CD14-positive monocyte (primary cell): ENCODE measurements at regions not wholly inside any gene's neighbourhood (a gene's known extent, or its start where the extent isn't known, plus 50 kb on each side); places are given as distances from the start of the nearest gene placed in this dataset.

Source experiments
- DNase-seq, 3 donors: peaks; one replicate each; pipeline ENCODE4 v3.0.0-alpha.2; 2011 to 2022
- H2AFZ ChIP-seq: 2 replicates; pipeline ENCODE4 v1.6.0; 2012; ENCODE audit warnings: mild to moderate bottlenecking, low read depth, low read length, inconsistent platforms; ENCODE audit not compliant: insufficient read depth, poor library complexity, severe bottlenecking
- H3K27ac ChIP-seq, 2 donors: 1 replicate in 1 of 2; 2 replicates in 1 of 2; pipeline ENCODE4 v1.5.1; 2012 to 2013; ENCODE audit warnings: low read length in 2 of 2, control low read depth in 1 of 2, inconsistent platforms in 1 of 2, low read depth in 1 of 2, mild to moderate bottlenecking in 1 of 2
- H3K27me3 ChIP-seq, 2 donors: one replicate each; pipeline versions ENCODE4 v1.6.0 to v1.6.1; 2011 to 2013; ENCODE audit warnings: low read length in 2 of 2; ENCODE audit not compliant: control insufficient read depth in 2 of 2, insufficient read depth in 2 of 2
- H3K36me3 ChIP-seq, 2 donors: replicated peaks in 1 of 2; 1 replicate in 1 of 2; 2 replicates in 1 of 2; pipeline versions ENCODE4 v1.5.1 to v1.6.1; 2012 to 2013; ENCODE audit warnings: low read length in 2 of 2, control low read depth in 1 of 2, inconsistent platforms in 1 of 2, mild to moderate bottlenecking in 1 of 2; ENCODE audit not compliant: insufficient read depth in 2 of 2, control insufficient read depth in 1 of 2
- H3K4me1 ChIP-seq, 2 donors: 1 replicate in 1 of 2; 2 replicates in 1 of 2; pipeline versions ENCODE4 v1.5.1 to v1.6.1; 2012 to 2013; ENCODE audit warnings: low read length in 2 of 2, control low read depth in 1 of 2, inconsistent platforms in 1 of 2, mild to moderate bottlenecking in 1 of 2, moderate library complexity in 1 of 2; ENCODE audit not compliant: insufficient read depth in 2 of 2, control insufficient read depth in 1 of 2
- H3K4me2 ChIP-seq: replicated peaks from 2 replicates; pipeline ENCODE3; 2012; ENCODE audit warnings: low read length, moderate library complexity, mild to moderate bottlenecking; ENCODE audit not compliant: poor library complexity, severe bottlenecking; ENCODE audit errors: extremely low read depth
- H3K4me3 ChIP-seq, 3 experiments: fragments of 200-600 bp in 1 of 3; sonication (generic) in 1 of 3; replicated peaks in 1 of 3; 1 replicate in 2 of 3; 2 replicates in 1 of 3; pipeline ENCODE4 v1.5.1; 2011 to 2013; ENCODE audit warnings: low read length in 3 of 3, mild to moderate bottlenecking in 3 of 3, control low read depth in 2 of 3, low read depth in 2 of 3, inconsistent platforms in 1 of 3, moderate library complexity in 1 of 3
- H3K79me2 ChIP-seq: 2 replicates; pipeline ENCODE4 v1.6.0; 2012; ENCODE audit warnings: mild to moderate bottlenecking, control low read depth, inconsistent platforms, low read length, moderate library complexity; ENCODE audit not compliant: insufficient read depth
- H3K9ac ChIP-seq: 2 replicates; pipeline ENCODE4 v1.6.0; 2017; ENCODE audit warnings: low read length, mild to moderate bottlenecking; ENCODE audit not compliant: insufficient read depth, poor library complexity, severe bottlenecking
- H3K9me3 ChIP-seq, 2 donors: replicated peaks in 1 of 2; 1 replicate in 1 of 2; 2 replicates in 1 of 2; pipeline versions ENCODE4 v1.5.1 to v1.6.1; 2012 to 2013; ENCODE audit warnings: low read length in 2 of 2, control low read depth in 1 of 2; ENCODE audit not compliant: control insufficient read depth in 1 of 2, insufficient read depth in 1 of 2
- H4K20me1 ChIP-seq: 2 replicates; pipeline ENCODE4 v1.6.0; 2012; ENCODE audit warnings: mild to moderate bottlenecking, low read length, control low read depth, moderate library complexity; ENCODE audit not compliant: insufficient read depth
- H3K27ac Mint-ChIP-seq, 7 donors: one replicate each; pipeline ENCODE4 v1.8.0; 2020; ENCODE audit warnings: mild to moderate bottlenecking in 7 of 7, mixed read lengths in 7 of 7, moderate library complexity in 6 of 7, inconsistent platforms in 2 of 7
- H3K27me3 Mint-ChIP-seq, 3 donors: one replicate each; pipeline ENCODE4 v1.8.0; 2021 to 2022; ENCODE audit warnings: low read depth in 3 of 3, mild to moderate bottlenecking in 3 of 3, mixed read lengths in 3 of 3, moderate library complexity in 3 of 3, inconsistent platforms in 1 of 3
- H3K36me3 Mint-ChIP-seq, 2 donors: one replicate each; pipeline ENCODE4 v1.8.0; 2020; ENCODE audit warnings: mixed read lengths in 2 of 2, inconsistent platforms in 1 of 2, mild to moderate bottlenecking in 1 of 2
- H3K4me1 Mint-ChIP-seq: one replicate; pipeline ENCODE4 v1.8.0; 2020; ENCODE audit warnings: mild to moderate bottlenecking, mixed read lengths
- H3K4me3 Mint-ChIP-seq, 2 donors: one replicate each; pipeline ENCODE4 v1.8.0; 2020; ENCODE audit warnings: mild to moderate bottlenecking in 2 of 2, mixed read lengths in 2 of 2, moderate library complexity in 1 of 2
- H3K9me3 Mint-ChIP-seq, 7 donors: one replicate each; pipeline ENCODE4 v1.8.0; 2020 to 2022; ENCODE audit warnings: mixed read lengths in 7 of 7, mild to moderate bottlenecking in 6 of 7, moderate library complexity in 6 of 7, inconsistent platforms in 2 of 7
- WGBS: methylation state at CpG from one replicate; pipeline ENCODE4 v1.1.5; 2013; ENCODE audit warnings: missing lambda C conversion rate; ENCODE audit not compliant: insufficient coverage; 5-methylcytosine and 5-hydroxymethylcytosine counted together
- intact Hi-C, 2 donors: fragments of 100-400 bp; cut with micrococcal nuclease; formaldehyde crosslinking; loops; one replicate each; pipeline versions ENCODE4 v1.15.0 to v1.15.1; 2023
- TF ChIP-seq, protein P1 (sequence below): fragments of 200-600 bp; IDR thresholded peaks from one replicate; pipeline ENCODE4 v1.8.0; 2022; ENCODE audit warnings: antibody characterized with exemption, mild to moderate bottlenecking

DNA sequence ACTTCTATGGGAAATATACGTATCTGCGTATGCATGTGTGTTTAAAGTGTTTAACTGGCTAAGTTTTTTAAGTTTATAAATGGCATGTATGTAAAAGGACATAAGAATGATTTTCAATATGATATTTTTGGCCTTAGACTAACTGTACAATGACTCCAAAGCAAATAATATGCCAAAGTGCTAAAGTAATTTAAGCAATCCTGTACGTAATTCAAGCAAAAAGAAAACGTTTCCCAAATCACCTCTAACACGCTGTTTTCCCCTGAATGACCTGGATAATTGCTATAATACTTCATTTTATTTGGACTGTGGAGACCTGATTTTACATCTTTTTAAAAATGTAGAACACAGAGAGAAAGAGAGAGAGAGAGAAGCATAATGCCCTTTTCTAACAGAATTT lies 183.0 kb upstream of the HAND2 start:
- Histone ChIP-seq H3K9ac (no peak overlapping the region), H4K20me1 (no peaks in the 10 kb centered on the region), H3K27me3 (no peaks in the 10 kb centered on the region), H3K4me3 (no peak overlapping the region), H3K4me2 (no peak overlapping the region), H3K4me1 (no peaks in the 10 kb centered on the region), H3K9me3 (peaks cover 0 to 15% of the 10 kb centered on the region in 2 donors), H2AFZ (no peak overlapping the region), H3K79me2 (no peaks in the 10 kb centered on the region), H3K27ac (no peak overlapping the region), H3K36me3 (no peaks in the 10 kb centered on the region)
- intact Hi-C loops: no loop called here
- H3K4me3 Mint-ChIP-seq: no peak overlapping the region
- H3K27me3 Mint-ChIP-seq: peaks cover 0 to 3% (median 2%) of the 10 kb centered on the region in 3 donors
- H3K36me3 Mint-ChIP-seq: no peaks in the 10 kb centered on the region
- TF ChIP-seq, protein P1, sequence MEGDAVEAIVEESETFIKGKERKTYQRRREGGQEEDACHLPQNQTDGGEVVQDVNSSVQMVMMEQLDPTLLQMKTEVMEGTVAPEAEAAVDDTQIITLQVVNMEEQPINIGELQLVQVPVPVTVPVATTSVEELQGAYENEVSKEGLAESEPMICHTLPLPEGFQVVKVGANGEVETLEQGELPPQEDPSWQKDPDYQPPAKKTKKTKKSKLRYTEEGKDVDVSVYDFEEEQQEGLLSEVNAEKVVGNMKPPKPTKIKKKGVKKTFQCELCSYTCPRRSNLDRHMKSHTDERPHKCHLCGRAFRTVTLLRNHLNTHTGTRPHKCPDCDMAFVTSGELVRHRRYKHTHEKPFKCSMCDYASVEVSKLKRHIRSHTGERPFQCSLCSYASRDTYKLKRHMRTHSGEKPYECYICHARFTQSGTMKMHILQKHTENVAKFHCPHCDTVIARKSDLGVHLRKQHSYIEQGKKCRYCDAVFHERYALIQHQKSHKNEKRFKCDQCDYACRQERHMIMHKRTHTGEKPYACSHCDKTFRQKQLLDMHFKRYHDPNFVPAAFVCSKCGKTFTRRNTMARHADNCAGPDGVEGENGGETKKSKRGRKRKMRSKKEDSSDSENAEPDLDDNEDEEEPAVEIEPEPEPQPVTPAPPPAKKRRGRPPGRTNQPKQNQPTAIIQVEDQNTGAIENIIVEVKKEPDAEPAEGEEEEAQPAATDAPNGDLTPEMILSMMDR: no peak
- H3K4me1 Mint-ChIP-seq: no peaks in the 10 kb centered on the region
- peaks cover 4 to 20% (median 7%) of the 10 kb centered on the region in 7 donors for H3K9me3 Mint-ChIP-seq
- H3K27ac Mint-ChIP-seq: no peak overlapping the region
- DNase-seq: no peak
- no CpG with 5 or more reads among the region's 5 CpGs for WGBS

DNA sequence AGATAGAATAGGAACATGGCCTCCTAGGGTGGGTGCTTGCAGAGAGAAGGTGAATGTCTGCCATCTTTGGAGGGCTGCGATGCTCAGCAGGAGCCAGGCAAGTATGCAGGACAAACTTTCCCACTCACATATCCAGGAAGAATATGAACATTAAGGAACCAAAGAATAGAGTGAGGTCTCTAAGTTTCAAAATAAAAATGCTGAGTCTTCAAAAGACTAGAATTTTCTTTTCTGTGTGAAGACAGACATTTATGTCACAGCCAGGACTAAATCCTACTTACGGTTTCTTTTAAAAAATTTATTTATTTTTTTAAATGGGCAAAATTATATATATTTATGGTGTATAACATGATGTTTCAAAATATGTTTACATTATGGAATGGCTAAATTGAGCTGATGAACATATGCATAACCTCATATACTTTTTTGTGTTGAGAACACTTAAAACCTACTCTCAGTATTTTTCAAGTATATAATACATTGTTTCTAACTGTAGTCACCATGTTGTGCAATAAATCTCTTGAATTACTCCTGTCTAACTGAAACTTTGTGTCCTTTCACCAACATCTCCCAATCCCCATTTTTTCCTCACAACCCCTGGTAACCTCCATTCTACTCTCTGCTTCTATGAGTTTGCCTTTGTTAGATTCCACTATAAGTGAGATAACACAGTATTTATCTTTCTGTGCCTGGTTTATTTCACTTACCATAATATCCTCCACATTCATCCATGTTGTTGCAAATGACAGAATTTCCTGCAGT lies 177.8 kb upstream of the HAND2 start:
- Mint-ChIP-seq H3K4me3 (no peak overlapping the region), H3K4me1 (no peaks in the 10 kb centered on the region), H3K36me3 (no peaks in the 10 kb centered on the region), H3K9me3 (peaks cover 0 to 3% (median 0%) of the 10 kb centered on the region in 7 donors), H3K27me3 (peaks cover 0 to 2% (median 2%) of the 10 kb centered on the region in 3 donors), H3K27ac (no peak overlapping the region)
- DNase-seq: no peak
- Histone ChIP-seq H3K4me3 (no peak overlapping the region), H3K9ac (no peak overlapping the region), H3K36me3 (no peaks in the 10 kb centered on the region), H4K20me1 (no peaks in the 10 kb centered on the region), H3K4me2 (no peak overlapping the region), H3K4me1 (no peaks in the 10 kb centered on the region), H3K27ac (no peak overlapping the region), H3K79me2 (no peaks in the 10 kb centered on the region), H3K27me3 (no peaks in the 10 kb centered on the region), H3K9me3 (no peaks in the 10 kb centered on the region), H2AFZ (no peak overlapping the region)
- intact Hi-C loops: no loop called here
- no CpG with 5 or more reads among the region's 2 CpGs for WGBS
- TF ChIP-seq, protein P1: no peak
